ENCODE measurements at regions not wholly inside any gene's neighbourhood (a gene's known extent, or its start where the extent isn't known, plus 50 kb on each side); places are given as distances from the start of the nearest gene placed in this dataset.
"Not testable (repeated sequence)": the region's sequence is repeated elsewhere in the genome, so short reads cannot be mapped to it uniquely, and the experiment has no call there.

GRCh38 chr7:3094701-3095445 lies 51.2 kb upstream of the CARD11 start:
- DNase-seq: peak; percentile 33

- no peak for DNase-seq
Observed at GRCh38 chr7:3097734-3098133, 54.1 kb upstream of the CARD11 start.

- DNase-seq: no peak
Observed at GRCh38 chr7:3102159-3102558, 58.5 kb upstream of the CARD11 start.

- DNase-seq: no peak
Observed at GRCh38 chr7:3103614-3104398, 60.1 kb upstream of the CARD11 start.

GRCh38 chr7:3105856-3106255 lies 62.2 kb upstream of the CARD11 start:
- DNase-seq: no peak

- no peak for DNase-seq
Observed at GRCh38 chr7:3106361-3106826, 62.7 kb upstream of the CARD11 start.

- DNase-seq: no peak
Observed at GRCh38 chr7:3107228-3107763, 63.6 kb upstream of the CARD11 start.

GRCh38 chr7:3107889-3108570 lies 64.4 kb upstream of the CARD11 start:
- DNase-seq: no peak

- DNase-seq: no peak
Observed at GRCh38 chr7:3109311-3109915, 65.7 kb upstream of the CARD11 start.

- no peak for DNase-seq
Observed at GRCh38 chr7:3112479-3113134, 68.9 kb upstream of the CARD11 start.

- no peak for DNase-seq
Observed at GRCh38 chr7:3114917-3115316, 71.2 kb upstream of the CARD11 start.

GRCh38 chr7:3117081-3117480 lies 73.4 kb upstream of the CARD11 start:
- DNase-seq: no peak

- DNase-seq: no peak
Observed at GRCh38 chr7:3117488-3118231, 74.0 kb upstream of the CARD11 start.

- not testable (repeated sequence) for DNase-seq
Observed at GRCh38 chr7:3119352-3119927, 75.8 kb upstream of the CARD11 start.

GRCh38 chr7:3119963-3120362 lies 76.3 kb upstream of the CARD11 start:
- DNase-seq: no peak

- no peak for DNase-seq
Observed at GRCh38 chr7:3120513-3120912, 76.8 kb upstream of the CARD11 start.

GRCh38 chr7:3128857-3129490 lies 85.3 kb upstream of the CARD11 start:
- no peak for DNase-seq

GRCh38 chr7:3133811-3134385 lies 90.2 kb upstream of the CARD11 start:
- DNase-seq: no peak

- no peak for DNase-seq
Observed at GRCh38 chr7:3134745-3135144, 91.1 kb upstream of the CARD11 start.

GRCh38 chr7:3135626-3136025 lies 92.0 kb upstream of the CARD11 start:
- DNase-seq: no peak

All from activated naive CD4-positive, alpha-beta T cell treated with anti-CD3 and anti-CD28 coated beads, Interleukin-2, amount 50 U/mL, for 16 hours (primary cell).